NCI-H2029 (cell line): ENCODE measurements at regions not wholly inside any gene's neighbourhood (a gene's known extent, or its start where the extent isn't known, plus 50 kb on each side); places are given as distances from the start of the nearest gene placed in this dataset.
A peak's percentile ranks its signal among the peaks of the same experiment; 100 is the strongest.
"Not testable (repeated sequence)": the region's sequence is repeated elsewhere in the genome, so short reads cannot be mapped to it uniquely, and the experiment has no call there.

ENCODE experiments used
- DNase-seq: peaks from one replicate; lab custom pipeline; 2025; lab: John Stamatoyannopoulos, UW

- no peak for DNase-seq
These were observed 83.6 kb upstream of the EXOC2 start for GRCh38 chr6:776528-776931.

- peak; percentile 42 for DNase-seq
These were observed 82.9 kb upstream of the EXOC2 start for GRCh38 chr6:775863-776262.

- DNase-seq = not testable (repeated sequence)
These were observed 78.7 kb upstream of the EXOC2 start for GRCh38 chr6:771683-772082.

GRCh38 chr6:767755-768512, 75.0 kb upstream of the EXOC2 start:
- DNase-seq = no peak

- DNase-seq = no peak
These were observed 73.7 kb upstream of the EXOC2 start for GRCh38 chr6:766625-767024.

- DNase-seq = no peak
These were observed 69.1 kb upstream of the EXOC2 start for GRCh38 chr6:761997-762396.

- DNase-seq = no peak
These were observed 68.3 kb upstream of the EXOC2 start for GRCh38 chr6:760982-761955.

GRCh38 chr6:759729-760128, 66.8 kb upstream of the EXOC2 start:
- no peak for DNase-seq

- DNase-seq = no peak
These were observed 63.3 kb upstream of the EXOC2 start for GRCh38 chr6:756224-756623.

- DNase-seq = no peak
These were observed 61.3 kb upstream of the EXOC2 start for GRCh38 chr6:754202-754601.

- no peak for DNase-seq
These were observed 60.5 kb upstream of the EXOC2 start for GRCh38 chr6:753486-753885.

- no peak for DNase-seq
These were observed 59.5 kb upstream of the EXOC2 start for GRCh38 chr6:752438-752837.

GRCh38 chr6:751765-752164, 58.8 kb upstream of the EXOC2 start:
- DNase-seq = peak; percentile 55

- no peak for DNase-seq
These were observed 55.0 kb upstream of the EXOC2 start for GRCh38 chr6:747921-748320.

- no peak for DNase-seq
These were observed 54.1 kb upstream of the EXOC2 start for GRCh38 chr6:747028-747427.

GRCh38 chr6:744666-745353, 51.9 kb upstream of the EXOC2 start:
- DNase-seq = no peak

- no peak for DNase-seq
These were observed 50.6 kb upstream of the EXOC2 start for GRCh38 chr6:743320-744096.
